Peyer's patch (tissue), 4 donors: ENCODE measurements at regions not wholly inside any gene's neighbourhood (a gene's known extent, or its start where the extent isn't known, plus 50 kb on each side); places are given as distances from the start of the nearest gene placed in this dataset.

Experiments used
- DNase-seq, 3 donors: peaks; one replicate each; pipeline ENCODE4 v3.0.0-alpha.2; 2017 to 2019
- H3K27ac ChIP-seq, 4 donors: fragments of 200-600 bp; sonication (generic); one replicate each; pipeline ENCODE4 v1.5.1; 2016 to 2019
- H3K27me3 ChIP-seq, 2 donors: fragments of 200-600 bp; sonication (generic); one replicate each; pipeline ENCODE4 v1.5.1; 2019
- H3K36me3 ChIP-seq, 3 donors: fragments of 200-600 bp; sonication (generic); one replicate each; pipeline ENCODE4 v1.5.1; 2016 to 2019
- H3K4me1 ChIP-seq, 4 donors: fragments of 200-600 bp; sonication (generic); one replicate each; pipeline ENCODE4 v1.5.1; 2016 to 2019
- H3K4me3 ChIP-seq, 4 donors: fragments of 200-600 bp; sonication (generic); 1 replicate in 3 of 4; 2 replicates in 1 of 4; pipeline ENCODE4 v1.5.1; 2016 to 2019; ENCODE audit warnings: mild to moderate bottlenecking in 1 of 4
- H3K9me3 ChIP-seq, 4 donors: fragments of 200-600 bp; sonication (generic); one replicate each; pipeline ENCODE4 v1.5.1; 2016 to 2019; ENCODE audit warnings: mild to moderate bottlenecking in 1 of 4
- CTCF ChIP-seq, 6 experiments: fragments of 450-650 bp in 4 of 6; fragments of 200-600 bp in 2 of 6; sonication (generic) in 1 of 6; IDR thresholded peaks; one replicate each; pipeline ENCODE4 v1.5.1; 2017 to 2019; ENCODE audit warnings: antibody characterized with exemption in 6 of 6, mild to moderate bottlenecking in 3 of 6, moderate library complexity in 1 of 6
- POLR2A ChIP-seq, 2 donors: fragments of 450-650 bp; IDR thresholded peaks; one replicate each; pipeline ENCODE4 v1.5.1; 2017; ENCODE audit warnings: antibody characterized with exemption in 2 of 2, mild to moderate bottlenecking in 2 of 2, moderate library complexity in 2 of 2

- H3K36me3 ChIP-seq: no peaks in the 10 kb centered on the region
- no peak overlapping the region for H3K27ac ChIP-seq
- no peaks in the 10 kb centered on the region for H3K4me1 ChIP-seq
- H3K27me3 ChIP-seq: no peaks in the 10 kb centered on the region
- H3K4me3 ChIP-seq: no peak overlapping the region
- no peak for TF ChIP-seq POLR2A (IDR thresholded peaks at IDR 0.05)
- TF ChIP-seq CTCF (IDR thresholded peaks at IDR 0.05): no peak
- H3K9me3 ChIP-seq: no peaks in the 10 kb centered on the region
- DNase-seq: no peak
Observed at GRCh38 chr6:91653076-91653723, 1066.3 kb upstream of the MAP3K7 start.

- H3K27ac ChIP-seq: no peak overlapping the region
- no peaks in the 10 kb centered on the region for H3K36me3 ChIP-seq
- DNase-seq: no peak
- no peaks in the 10 kb centered on the region for H3K4me1 ChIP-seq
- TF ChIP-seq CTCF (IDR thresholded peaks at IDR 0.05): no peak
- no peak for TF ChIP-seq POLR2A (IDR thresholded peaks at IDR 0.05)
- H3K4me3 ChIP-seq: no peak overlapping the region
- H3K27me3 ChIP-seq: no peaks in the 10 kb centered on the region
- H3K9me3 ChIP-seq: no peaks in the 10 kb centered on the region
Observed at GRCh38 chr6:91646649-91647048, 1059.8 kb upstream of the MAP3K7 start.

GRCh38 chr6:91645811-91646210 lies 1058.9 kb upstream of the MAP3K7 start:
- no peak overlapping the region for H3K27ac ChIP-seq
- no peaks in the 10 kb centered on the region for H3K9me3 ChIP-seq
- DNase-seq: no peak
- H3K36me3 ChIP-seq: no peaks in the 10 kb centered on the region
- no peaks in the 10 kb centered on the region for H3K4me1 ChIP-seq
- no peak for TF ChIP-seq CTCF (IDR thresholded peaks at IDR 0.05)
- TF ChIP-seq POLR2A (IDR thresholded peaks at IDR 0.05): no peak
- H3K4me3 ChIP-seq: no peak overlapping the region
- no peaks in the 10 kb centered on the region for H3K27me3 ChIP-seq

GRCh38 chr6:91637217-91637616 lies 1050.3 kb upstream of the MAP3K7 start:
- Histone ChIP-seq H3K27ac (no peak overlapping the region), H3K4me1 (no peaks in the 10 kb centered on the region), H3K4me3 (no peak overlapping the region), H3K9me3 (no peaks in the 10 kb centered on the region), H3K36me3 (no peaks in the 10 kb centered on the region), H3K27me3 (no peaks in the 10 kb centered on the region)
- TF ChIP-seq CTCF (IDR thresholded peaks at IDR 0.05): no peak
- TF ChIP-seq POLR2A (IDR thresholded peaks at IDR 0.05): no peak
- DNase-seq: no peak

- Histone ChIP-seq H3K4me1 (no peaks in the 10 kb centered on the region), H3K9me3 (no peaks in the 10 kb centered on the region), H3K36me3 (no peaks in the 10 kb centered on the region), H3K27me3 (no peaks in the 10 kb centered on the region), H3K4me3 (no peak overlapping the region), H3K27ac (no peak overlapping the region)
- no peak for TF ChIP-seq POLR2A (IDR thresholded peaks at IDR 0.05)
- no peak for TF ChIP-seq CTCF (IDR thresholded peaks at IDR 0.05)
- no peak for DNase-seq
Observed at GRCh38 chr6:91634791-91635190, 1047.9 kb upstream of the MAP3K7 start.
